ENCODE measurements at regions not wholly inside any gene's neighbourhood (a gene's known extent, or its start where the extent isn't known, plus 50 kb on each side); places are given as distances from the start of the nearest gene placed in this dataset.

- TF ChIP-seq CTCF (conservative IDR thresholded peaks at IDR 0.05; ENCODE audit: low read length): no peak
- TF ChIP-seq EZH2phosphoT487 (IDR thresholded peaks at IDR 0.05; ENCODE audit: borderline replicate concordance, low read depth, low read length): no peak
Measured at GRCh38 chr15:91549581-91549980, 303.9 kb upstream of the SLCO3A1 start.
